ENCODE measurements at regions not wholly inside any gene's neighbourhood (a gene's known extent, or its start where the extent isn't known, plus 50 kb on each side); places are given as distances from the start of the nearest gene placed in this dataset.

DNA sequence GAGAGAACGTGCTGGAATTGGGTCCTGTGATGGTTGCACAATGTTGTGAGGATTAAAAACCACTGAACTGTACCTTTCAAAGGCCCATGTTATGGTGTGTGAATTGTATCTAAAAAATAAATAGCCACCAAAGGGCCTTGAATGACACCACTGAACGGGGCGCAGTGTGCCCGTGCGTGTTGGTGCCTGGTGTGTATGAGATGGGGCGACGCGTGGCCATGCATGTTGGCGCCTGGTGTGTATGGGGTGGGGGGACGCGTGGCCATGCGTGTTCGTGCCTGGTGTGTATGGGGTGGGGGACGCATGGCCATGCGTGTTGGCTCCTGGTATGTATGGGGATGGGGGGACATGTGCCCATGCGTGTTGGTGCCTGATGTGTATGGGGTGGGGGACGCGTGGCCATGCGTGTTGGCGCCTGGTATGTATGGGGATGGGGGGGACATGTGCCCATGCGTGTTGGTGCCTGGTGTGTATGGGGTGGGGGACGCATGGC, 66.6 kb upstream of the HELT start:
- DNase-seq (ENCODE audit: low spot score) = no peak
- TF ChIP-seq, protein P1, sequence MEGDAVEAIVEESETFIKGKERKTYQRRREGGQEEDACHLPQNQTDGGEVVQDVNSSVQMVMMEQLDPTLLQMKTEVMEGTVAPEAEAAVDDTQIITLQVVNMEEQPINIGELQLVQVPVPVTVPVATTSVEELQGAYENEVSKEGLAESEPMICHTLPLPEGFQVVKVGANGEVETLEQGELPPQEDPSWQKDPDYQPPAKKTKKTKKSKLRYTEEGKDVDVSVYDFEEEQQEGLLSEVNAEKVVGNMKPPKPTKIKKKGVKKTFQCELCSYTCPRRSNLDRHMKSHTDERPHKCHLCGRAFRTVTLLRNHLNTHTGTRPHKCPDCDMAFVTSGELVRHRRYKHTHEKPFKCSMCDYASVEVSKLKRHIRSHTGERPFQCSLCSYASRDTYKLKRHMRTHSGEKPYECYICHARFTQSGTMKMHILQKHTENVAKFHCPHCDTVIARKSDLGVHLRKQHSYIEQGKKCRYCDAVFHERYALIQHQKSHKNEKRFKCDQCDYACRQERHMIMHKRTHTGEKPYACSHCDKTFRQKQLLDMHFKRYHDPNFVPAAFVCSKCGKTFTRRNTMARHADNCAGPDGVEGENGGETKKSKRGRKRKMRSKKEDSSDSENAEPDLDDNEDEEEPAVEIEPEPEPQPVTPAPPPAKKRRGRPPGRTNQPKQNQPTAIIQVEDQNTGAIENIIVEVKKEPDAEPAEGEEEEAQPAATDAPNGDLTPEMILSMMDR (conservative IDR thresholded peaks at IDR 0.05; ENCODE audit: low read depth) = no peak
- CTCF ChIA-PET = no interaction called here
- no peak overlapping the region for H3K27ac ChIP-seq
- POLR2A ChIA-PET (ENCODE audit: low non-redundant PET) = no interaction called here

GRCh38 chr4:184952522-184952921, 65.8 kb upstream of the HELT start:
- TF ChIP-seq, protein P1 (conservative IDR thresholded peaks at IDR 0.05; ENCODE audit: low read depth) = no peak
- ChIA-PET CTCF (no interaction called here), POLR2A (ENCODE audit: low non-redundant PET) (no interaction called here)
- no peak for DNase-seq (ENCODE audit: low spot score)
- H3K27ac ChIP-seq = no peak overlapping the region

- no peak for DNase-seq (ENCODE audit: low spot score)
- ChIA-PET POLR2A (ENCODE audit: low non-redundant PET) (interaction anchor here (0.6 kb wide), 1 partner anchor 241 kb away, joined by 10 read pairs; no protein-coding TSS in a partner anchor), CTCF (no interaction called here)
- H3K27ac ChIP-seq = no peak overlapping the region
- TF ChIP-seq, protein P1 (conservative IDR thresholded peaks at IDR 0.05; ENCODE audit: low read depth) = no peak
These were observed 64.8 kb upstream of the HELT start for GRCh38 chr4:184953421-184953945.

- POLR2A ChIA-PET (ENCODE audit: low non-redundant PET) = no interaction called here
- CTCF ChIA-PET = no interaction called here
- no peak overlapping the region for H3K27ac ChIP-seq
- TF ChIP-seq, protein P1 (conservative IDR thresholded peaks at IDR 0.05; ENCODE audit: low read depth) = no peak
- no peak for DNase-seq (ENCODE audit: low spot score)
These were observed 64.3 kb upstream of the HELT start for GRCh38 chr4:184953971-184954370.

DNA sequence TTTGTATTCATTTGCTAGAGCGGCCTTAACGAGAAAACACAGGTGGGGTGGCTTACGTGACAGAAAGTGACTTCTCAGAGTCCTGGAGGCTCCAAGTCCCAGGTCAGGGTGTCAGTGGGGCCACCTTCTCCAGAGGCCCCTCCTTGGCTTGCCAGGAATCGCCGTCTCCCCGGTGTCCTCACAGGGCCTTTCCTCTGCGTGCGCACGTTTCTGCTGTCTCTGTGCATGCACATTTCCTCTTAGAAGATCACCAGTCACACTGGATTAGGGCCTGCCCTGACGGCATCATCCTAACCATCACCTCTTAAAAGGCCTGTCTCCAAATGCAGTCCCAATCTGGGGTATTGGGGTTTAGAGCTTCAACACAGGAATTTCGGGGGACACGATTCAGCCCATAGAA, 63.8 kb upstream of the HELT start:
- no peak for DNase-seq (ENCODE audit: low spot score)
- TF ChIP-seq, protein P1 (conservative IDR thresholded peaks at IDR 0.05; ENCODE audit: low read depth) = no peak
- no peak overlapping the region for H3K27ac ChIP-seq
- POLR2A ChIA-PET (ENCODE audit: low non-redundant PET) = no interaction called here
- CTCF ChIA-PET = no interaction called here

- ChIA-PET CTCF (no interaction called here), POLR2A (ENCODE audit: low non-redundant PET) (no interaction called here)
- H3K27ac ChIP-seq = no peak overlapping the region
- TF ChIP-seq, protein P1 (conservative IDR thresholded peaks at IDR 0.05; ENCODE audit: low read depth) = no peak
- no peak for DNase-seq (ENCODE audit: low spot score)
These were observed 63.2 kb upstream of the HELT start for GRCh38 chr4:184955116-184955515.
